GM18907 (cell line): ENCODE measurements at regions not wholly inside any gene's neighbourhood (a gene's known extent, or its start where the extent isn't known, plus 50 kb on each side); places are given as distances from the start of the nearest gene placed in this dataset.

Source experiments
- ATAC-seq: cut with Tn5 transposase; IDR thresholded peaks from one replicate; pipeline ENCODE4 v1.9.1; 2021; ENCODE audit warnings: mild to moderate bottlenecking, moderate library complexity; ENCODE audit not compliant: unreplicated experiment

- no peak for ATAC-seq
Measured at GRCh38 chr2:5290900-5291546, 401.2 kb upstream of the SOX11 start.

GRCh38 chr2:5304640-5305039 is 387.5 kb upstream of the SOX11 start:
- no peak for ATAC-seq

DNA sequence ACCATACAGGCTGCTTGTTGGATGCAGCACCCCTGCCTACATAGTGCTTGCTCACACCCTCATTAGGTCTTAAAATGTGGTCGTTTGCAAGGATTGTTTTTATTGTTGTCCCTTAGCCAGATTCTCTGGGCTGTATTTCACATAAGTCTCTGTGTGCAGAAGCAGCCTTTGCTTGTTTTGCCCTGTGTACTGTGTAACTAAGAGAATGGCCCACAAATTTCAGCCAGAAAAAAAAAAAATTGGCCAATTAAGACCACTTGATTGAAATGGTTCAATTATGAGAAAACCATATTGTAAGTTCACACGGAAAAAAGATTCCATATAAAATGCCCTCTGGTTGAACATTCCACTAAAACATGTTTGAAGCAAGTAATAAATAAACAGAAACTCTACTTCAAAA is 377.1 kb upstream of the SOX11 start:
- no peak for ATAC-seq

DNA sequence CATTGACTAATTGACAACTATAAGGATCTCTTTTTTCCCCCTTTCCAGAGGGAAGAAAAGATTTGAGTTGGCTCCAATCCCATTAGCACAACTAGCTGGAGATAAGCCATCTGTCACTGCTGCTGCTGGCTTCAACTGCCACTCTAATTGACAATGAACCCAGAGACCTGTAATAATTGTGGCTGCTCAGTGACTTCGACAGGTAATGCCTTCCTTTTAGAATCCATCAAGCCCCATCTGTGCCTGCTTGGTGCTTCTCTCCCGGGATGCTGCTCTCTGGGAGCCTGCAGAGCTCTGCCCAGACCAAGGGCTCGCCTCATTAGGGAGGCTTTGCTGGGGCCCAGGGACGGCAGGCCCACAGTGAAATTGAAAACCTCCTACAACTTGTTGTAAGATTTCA is 376.7 kb upstream of the SOX11 start:
- no peak for ATAC-seq

DNA sequence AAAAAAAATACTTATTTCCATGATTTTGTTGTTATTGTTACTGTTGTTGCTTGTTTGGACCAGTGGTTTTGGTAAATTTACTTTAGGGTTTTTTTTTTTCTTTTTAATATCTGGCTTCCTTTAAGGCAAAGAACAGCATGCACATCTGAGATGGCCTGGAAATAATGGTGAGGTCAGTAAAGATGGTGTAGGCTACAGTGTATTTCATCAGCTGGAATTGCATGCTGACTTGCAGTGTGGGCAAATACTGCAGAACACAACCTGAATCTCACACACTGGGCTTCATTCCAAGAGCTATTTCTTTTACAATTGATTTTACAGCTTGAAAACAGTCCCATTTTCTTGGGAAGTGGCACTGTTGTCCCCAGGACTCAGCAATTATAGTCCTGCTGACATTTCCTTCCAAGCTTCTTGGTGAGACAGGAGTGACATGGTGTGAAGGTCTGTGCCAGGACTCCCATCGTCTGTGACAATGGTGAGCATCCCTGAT is 376.1 kb upstream of the SOX11 start:
- ATAC-seq = no peak

GRCh38 chr2:5319493-5319892 is 372.7 kb upstream of the SOX11 start:
- ATAC-seq = no peak

- ATAC-seq = no peak
Measured at GRCh38 chr2:5322396-5322795, 369.8 kb upstream of the SOX11 start.

DNA sequence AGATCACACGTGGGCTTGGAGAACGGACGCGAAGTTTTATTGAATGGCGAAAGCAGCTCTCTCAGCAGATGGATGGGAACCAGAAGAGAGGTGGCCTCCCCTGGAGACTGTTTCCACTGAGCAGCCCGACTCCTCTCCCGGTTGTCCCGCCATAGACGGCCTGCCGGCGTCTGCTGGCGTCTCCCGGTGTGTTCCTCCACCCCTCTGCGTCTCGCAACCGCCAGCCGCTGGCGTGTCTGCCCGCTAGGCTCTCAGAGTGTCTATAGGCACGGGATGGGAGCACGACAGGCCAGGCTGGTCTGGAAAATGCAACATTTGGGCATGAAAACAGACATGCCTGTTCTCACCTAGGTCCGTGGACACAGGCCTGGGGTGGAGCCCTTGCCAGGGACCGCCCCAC is 366.7 kb upstream of the SOX11 start:
- ATAC-seq = no peak

- no peak for ATAC-seq
Measured at GRCh38 chr2:5328826-5329225, 363.4 kb upstream of the SOX11 start.

- no peak for ATAC-seq
Measured at GRCh38 chr2:5329763-5330162, 362.4 kb upstream of the SOX11 start.

DNA sequence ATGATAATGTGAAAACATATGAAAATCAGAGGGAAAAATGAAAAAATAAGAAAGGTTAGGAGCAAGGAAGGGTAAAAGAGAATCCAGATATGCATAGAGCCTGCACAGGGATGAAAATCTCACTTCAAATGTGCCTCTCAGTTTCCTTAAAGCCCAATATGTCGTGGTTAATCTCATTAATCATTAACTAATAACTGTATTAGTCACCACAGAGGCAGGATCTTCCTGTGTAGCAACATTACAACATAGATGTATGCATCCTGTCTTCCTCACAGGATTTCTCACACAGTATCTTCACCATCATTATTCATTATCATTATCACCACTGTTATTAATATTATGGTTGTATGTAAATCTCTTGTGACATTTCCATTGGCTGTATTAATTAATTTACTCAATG is 361.2 kb upstream of the SOX11 start:
- ATAC-seq = no peak

DNA sequence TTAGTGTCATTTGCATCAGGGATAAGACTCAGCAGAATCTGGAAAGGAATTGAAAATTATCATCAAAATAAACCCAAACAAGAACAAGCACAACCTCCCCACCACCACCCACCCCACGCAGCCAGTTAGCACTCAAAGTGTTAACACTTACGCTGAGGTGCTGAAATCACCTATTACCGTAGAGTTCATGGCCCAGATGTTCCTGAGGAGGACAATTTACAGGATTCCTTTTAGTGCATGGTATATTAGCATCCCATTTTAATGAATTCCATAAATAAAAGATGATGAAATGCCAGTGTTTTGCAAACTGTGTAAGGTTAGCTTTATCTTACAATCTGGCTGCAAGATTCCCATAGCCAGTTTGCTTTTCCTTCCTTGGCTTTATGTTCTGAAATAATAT is 359.3 kb upstream of the SOX11 start:
- no peak for ATAC-seq

DNA sequence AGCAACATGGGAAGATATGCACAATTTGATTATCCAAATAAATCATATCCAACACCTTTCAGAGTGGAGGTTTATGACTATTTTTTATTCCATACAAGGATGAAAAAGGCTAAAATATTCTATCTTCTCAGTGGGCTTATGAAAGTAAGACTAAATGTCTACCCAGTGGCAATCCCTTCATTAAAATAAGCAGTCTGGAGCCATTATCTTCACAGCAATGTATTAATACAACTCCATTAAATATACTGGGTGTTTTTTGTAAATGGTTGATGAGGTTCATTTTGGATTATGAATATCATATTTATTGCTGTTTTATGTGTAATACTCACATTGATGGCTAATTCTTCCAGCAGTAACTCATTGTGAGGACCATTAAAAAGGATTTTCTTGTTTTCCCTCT is 352.7 kb upstream of the SOX11 start:
- no peak for ATAC-seq

GRCh38 chr2:5343785-5344335 is 348.3 kb upstream of the SOX11 start:
- no peak for ATAC-seq

DNA sequence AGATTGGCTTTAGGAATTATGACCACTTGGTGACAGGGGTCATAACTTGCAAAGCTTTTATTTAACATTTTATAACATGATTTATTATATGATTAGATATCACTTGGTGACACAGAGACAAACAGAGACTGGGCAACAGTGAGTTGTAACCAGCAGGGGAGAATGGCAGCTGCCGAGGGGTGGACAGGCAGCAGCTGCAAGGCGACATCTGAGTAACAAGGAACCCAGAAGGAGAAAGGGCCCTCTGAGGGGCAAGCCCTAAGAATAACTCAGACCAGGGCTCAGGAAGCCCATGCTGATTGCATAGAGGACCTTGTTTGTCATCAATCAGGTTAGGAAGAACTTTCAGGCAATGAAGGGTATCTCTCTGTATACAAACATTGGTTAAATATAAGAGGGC is 339.9 kb upstream of the SOX11 start:
- no peak for ATAC-seq

GRCh38 chr2:5353565-5353964 is 338.6 kb upstream of the SOX11 start:
- no peak for ATAC-seq

- no peak for ATAC-seq
Measured at GRCh38 chr2:5359397-5359796, 332.8 kb upstream of the SOX11 start.

DNA sequence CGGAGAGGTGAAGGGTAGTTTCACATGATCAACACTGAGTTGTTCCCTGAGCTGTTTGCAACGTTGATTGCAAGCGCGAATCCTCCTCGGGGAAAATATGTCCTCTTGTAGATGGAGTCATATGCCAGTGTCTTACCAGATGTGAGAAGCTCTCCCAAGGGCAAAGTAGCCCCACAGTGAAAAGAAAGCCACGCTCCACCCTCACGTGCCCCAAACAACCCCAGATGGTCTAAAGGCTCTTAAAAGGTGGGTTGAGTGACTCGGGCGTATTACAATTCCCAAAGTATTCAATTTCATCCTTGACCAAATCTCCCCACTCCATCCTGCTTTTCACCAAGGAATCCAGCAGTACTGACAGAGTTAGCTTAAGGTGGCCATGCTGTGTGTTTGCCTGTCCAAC is 332.1 kb upstream of the SOX11 start:
- ATAC-seq = no peak

- no peak for ATAC-seq
Measured at GRCh38 chr2:5364361-5364760, 327.8 kb upstream of the SOX11 start.

DNA sequence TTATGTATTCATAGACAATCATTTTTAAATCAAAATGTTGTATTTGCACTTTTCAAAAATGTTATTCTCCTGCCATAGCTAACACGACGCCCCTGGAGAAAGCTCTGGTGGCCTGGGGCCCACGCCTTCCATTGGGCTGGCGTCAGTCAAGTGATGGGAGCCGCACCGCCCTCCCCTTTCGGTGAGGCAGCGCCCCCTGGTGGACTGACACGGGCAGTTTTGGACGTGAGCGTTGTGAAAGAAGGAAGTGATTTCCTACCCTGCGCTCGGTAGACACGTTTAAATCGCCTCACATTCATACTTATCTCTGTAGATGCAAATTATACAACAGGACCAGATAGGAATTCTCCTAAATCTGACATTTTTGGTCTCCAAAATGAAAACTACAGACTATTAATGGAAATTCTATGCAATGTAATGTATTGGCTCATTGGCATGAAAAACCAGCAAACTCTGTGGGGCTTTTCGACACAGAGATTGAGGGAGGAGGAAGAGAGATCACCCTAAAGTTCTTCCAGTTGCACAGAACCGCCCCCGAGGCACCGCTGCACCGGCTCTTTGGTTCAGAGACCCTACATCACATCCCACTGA is 326.2 kb upstream of the SOX11 start:
- ATAC-seq = peak; percentile 94

- no peak for ATAC-seq
Measured at GRCh38 chr2:5367321-5367720, 324.9 kb upstream of the SOX11 start.

DNA sequence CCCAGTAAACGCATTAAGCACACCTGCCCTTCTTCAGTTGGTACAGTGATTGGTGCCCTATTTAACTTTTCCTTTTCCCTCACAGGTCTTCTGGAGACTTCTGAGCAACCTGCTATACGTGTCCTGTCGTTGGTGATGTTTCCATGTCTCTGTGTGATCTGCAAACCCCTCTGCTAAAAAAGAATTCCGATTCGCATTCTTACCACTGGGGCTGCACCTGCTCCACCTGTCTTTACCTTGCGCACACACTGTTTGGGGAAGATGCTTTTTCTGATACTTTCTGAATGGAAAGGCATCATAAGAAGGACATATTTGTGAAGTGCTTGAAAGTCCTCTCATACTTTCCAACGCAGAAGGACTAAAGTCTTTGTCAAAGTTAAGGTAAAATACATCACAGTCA is 323.9 kb upstream of the SOX11 start:
- no peak for ATAC-seq

DNA sequence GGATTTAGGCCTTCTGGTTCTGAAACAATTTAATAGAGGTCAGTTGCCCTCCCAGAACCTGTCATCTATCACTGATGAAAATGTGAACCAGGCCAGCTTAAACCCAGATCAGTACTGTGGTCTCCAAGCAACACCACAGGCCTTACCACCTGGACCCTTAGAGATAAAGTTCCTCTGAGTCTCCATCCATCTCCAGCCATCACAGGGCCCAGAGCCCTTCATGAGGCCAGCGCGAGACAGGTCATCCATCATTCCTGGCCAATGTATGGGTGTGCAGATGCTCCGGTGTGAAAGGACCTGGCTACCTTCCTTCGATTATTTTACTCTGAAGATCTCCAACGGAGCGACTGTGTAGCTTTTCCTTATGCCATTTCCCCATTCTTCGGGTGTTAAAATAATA is 322.7 kb upstream of the SOX11 start:
- ATAC-seq = no peak
